ENCODE measurements at regions not wholly inside any gene's neighbourhood (a gene's known extent, or its start where the extent isn't known, plus 50 kb on each side); places are given as distances from the start of the nearest gene placed in this dataset.

- Histone ChIP-seq H3K27ac (ENCODE audit: low read depth) (no peak overlapping the region), H3K36me3 (ENCODE audit: insufficient read depth) (no peaks in the 10 kb centered on the region), H2AFZ (no peak overlapping the region), H3K4me2 (no peak overlapping the region), H3K4me1 (ENCODE audit: insufficient read depth) (no peaks in the 10 kb centered on the region), H3K4me3 (no peak overlapping the region), H3K79me2 (replicated peaks; ENCODE audit: insufficient read depth) (no peaks in the 10 kb centered on the region), H3K9me2 (ENCODE audit: insufficient read depth) (no peaks in the 10 kb centered on the region; the same call in 1 of the 2 replicates), H3F3A (replicated peaks; ENCODE audit: low read depth) (no peaks in the 10 kb centered on the region), H3K27me3 (ENCODE audit: insufficient read depth) (no peaks in the 10 kb centered on the region), H4K20me1 (replicated peaks; ENCODE audit: insufficient read depth) (no peaks in the 10 kb centered on the region)
- no peak for ATAC-seq
- no peak for DNase-seq (ENCODE audit: low spot score)
- no peaks in the 10 kb centered on the region for H3K27me3 Mint-ChIP-seq (ENCODE audit: insufficient read depth, low read depth, poor library complexity)
- H3K4me1 Mint-ChIP-seq: no peaks in the 10 kb centered on the region
- H3K4me3 Mint-ChIP-seq: no peak overlapping the region
- H3K36me3 Mint-ChIP-seq (ENCODE audit: low read depth): no peaks in the 10 kb centered on the region
- no peaks in the 10 kb centered on the region; the same call in 2 of the 3 replicates for H3K9me3 Mint-ChIP-seq
- no peak for TF ChIP-seq ZNF331 (CRISPR knock-in tag; IDR thresholded peaks at IDR 0.05; ENCODE audit: low read depth)
- TF ChIP-seq CREB1 (CRISPR knock-in tag; IDR thresholded peaks at IDR 0.05; ENCODE audit: low read depth): no peak
- no peak for TF ChIP-seq EZH2 (IDR thresholded peaks at IDR 0.05; ENCODE audit: low read depth, unreplicated experiment)
- no peak for TF ChIP-seq STAT1 (IDR thresholded peaks at IDR 0.05; ENCODE audit: unreplicated experiment)
- no peak for TF ChIP-seq JUNB (IDR thresholded peaks at IDR 0.05; ENCODE audit: unreplicated experiment)
- no peak for TF ChIP-seq POLR2AphosphoS5 (IDR thresholded peaks at IDR 0.05; ENCODE audit: low read depth)
- TF ChIP-seq ZNF114 (CRISPR knock-in tag; IDR thresholded peaks at IDR 0.05): no peak
- no peak for TF ChIP-seq REST (IDR thresholded peaks at IDR 0.05; ENCODE audit: unreplicated experiment)
- no peak for TF ChIP-seq ETS1 (IDR thresholded peaks at IDR 0.05)
- TF ChIP-seq NANOG (IDR thresholded peaks at IDR 0.05; ENCODE audit: borderline replicate concordance): no peak
- no peak for TF ChIP-seq ZNF462 (CRISPR knock-in tag; IDR thresholded peaks at IDR 0.05)
- no peak for TF ChIP-seq EZH2phosphoT487 (IDR thresholded peaks at IDR 0.05; ENCODE audit: unreplicated experiment)
- TF ChIP-seq CTCF (conservative IDR thresholded peaks at IDR 0.05; ENCODE audit: low read depth in 2 of 2): no peak
- H3K27ac Mint-ChIP-seq: no peak overlapping the region
Observed at GRCh38 chr2:75303227-75303626, 103.9 kb upstream of the TACR1 start.

Measured in GM23338 (cell line).